SK-N-MC (cell line): ENCODE measurements at regions not wholly inside any gene's neighbourhood (a gene's known extent, or its start where the extent isn't known, plus 50 kb on each side); places are given as distances from the start of the nearest gene placed in this dataset.
"Not testable (repeated sequence)": the region's sequence is repeated elsewhere in the genome, so short reads cannot be mapped to it uniquely, and the experiment has no call there.

Experiments
- DNase-seq: peaks from one replicate; pipeline ENCODE4 v3.0.0-alpha.2; 2011; ENCODE audit warnings: low read depth, low spot score
- H3K27ac ChIP-seq: fragments of 200-600 bp; sonication (generic); 2 replicates; pipeline ENCODE4 v1.5.1; 2016; ENCODE audit warnings: mixed run types
- H3K36me3 ChIP-seq: fragments of 200-600 bp; sonication (generic); 2 replicates; pipeline ENCODE4 v1.6.1; 2017; ENCODE audit warnings: antibody characterized with exemption, low read length, mixed read lengths; ENCODE audit not compliant: insufficient read depth
- H3K4me3 ChIP-seq: fragments of 200-600 bp; sonication (generic); 2 replicates; pipeline ENCODE4 v1.5.1; 2016
- H3K9ac ChIP-seq: fragments of 200-600 bp; sonication (generic); 2 replicates; pipeline ENCODE4 v1.8.0; 2017; ENCODE audit warnings: mixed run types, mixed read lengths; ENCODE audit not compliant: insufficient read length
- H3K9me3 ChIP-seq: fragments of 200-600 bp; sonication (generic); 2 replicates; pipeline ENCODE4 v1.6.1; 2017; ENCODE audit warnings: low read depth, mild to moderate bottlenecking, antibody characterized with exemption, low read length, moderate library complexity, mixed read lengths
- EZH2 ChIP-seq: fragments of 200-600 bp; sonication (generic); IDR thresholded peaks from one replicate; pipeline ENCODE4 v1.6.1; 2017; ENCODE audit warnings: antibody characterized with exemption
- FOXP2 ChIP-seq: optimal IDR thresholded peaks from 2 replicates; pipeline ENCODE3; 2011; ENCODE audit warnings: mild to moderate bottlenecking, moderate library complexity; ENCODE audit not compliant: insufficient read depth; ENCODE audit errors: extremely low read length, control extremely low read depth
- POLR2AphosphoS5 ChIP-seq: IDR thresholded peaks from 2 replicates; pipeline ENCODE4 v1.6.1; 2012; ENCODE audit warnings: mild to moderate bottlenecking, low read depth, low read length, borderline replicate concordance

DNA sequence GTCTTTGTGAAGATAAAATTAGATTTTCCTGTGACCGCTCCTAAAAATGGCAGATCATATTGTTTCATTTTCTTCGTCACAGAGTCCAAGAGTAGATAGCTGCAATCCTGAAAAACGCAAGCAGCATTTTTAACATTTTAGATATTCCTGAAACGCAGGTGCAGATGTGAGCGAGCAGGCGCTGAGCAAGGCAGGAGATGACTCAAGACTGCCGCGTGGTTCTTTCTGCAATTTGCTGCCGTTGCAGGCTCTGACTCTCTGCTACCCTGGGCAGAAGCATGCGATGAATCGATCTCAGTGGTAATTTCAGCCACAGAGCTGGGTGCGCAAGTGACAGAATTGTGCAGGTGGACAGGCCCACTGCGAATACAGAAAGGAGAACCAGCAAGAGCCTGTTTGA is 331.9 kb downstream of the ACTR3B start:
- H3K9ac ChIP-seq: no peak overlapping the region
- H3K4me3 ChIP-seq: no peak overlapping the region
- H3K36me3 ChIP-seq: no peaks in the 10 kb centered on the region
- H3K9me3 ChIP-seq: no peaks in the 10 kb centered on the region
- no peak for DNase-seq
- TF ChIP-seq POLR2AphosphoS5: no peak
- TF ChIP-seq FOXP2: no peak
- no peak for TF ChIP-seq EZH2
- H3K27ac ChIP-seq: no peak overlapping the region

- H3K9ac ChIP-seq: no peak overlapping the region
- no peaks in the 10 kb centered on the region for H3K9me3 ChIP-seq
- TF ChIP-seq POLR2AphosphoS5 (no peak), FOXP2 (no peak), EZH2 (no peak)
- H3K4me3 ChIP-seq: no peak overlapping the region
- no peak overlapping the region for H3K27ac ChIP-seq
- no peak for DNase-seq
- H3K36me3 ChIP-seq: no peaks in the 10 kb centered on the region
Observed at GRCh38 chr7:153097511-153098201, 338.1 kb downstream of the ACTR3B start.

DNA sequence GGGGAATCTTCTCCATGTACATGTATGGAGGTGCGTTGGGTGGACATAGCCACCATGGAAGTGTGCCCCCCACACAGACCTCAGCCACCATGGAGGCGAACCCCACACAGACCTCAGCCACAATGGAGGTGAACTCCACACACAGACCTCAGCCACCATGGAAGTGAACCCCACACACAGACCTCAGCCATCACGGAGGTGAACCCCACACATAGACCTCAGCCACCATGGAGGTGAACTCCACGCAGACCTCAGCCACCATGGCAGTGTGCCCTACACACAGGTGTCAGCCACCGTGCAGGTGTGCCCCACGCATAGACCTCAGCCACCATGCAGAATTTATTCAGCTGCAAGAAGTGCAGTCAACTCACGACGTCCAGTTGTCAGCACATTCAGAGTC is 339.7 kb downstream of the ACTR3B start:
- Histone ChIP-seq H3K36me3 (no peaks in the 10 kb centered on the region), H3K27ac (no peak overlapping the region), H3K9ac (no peak overlapping the region), H3K4me3 (no peak overlapping the region), H3K9me3 (no peaks in the 10 kb centered on the region)
- TF ChIP-seq FOXP2 (no peak), POLR2AphosphoS5 (no peak), EZH2 (no peak)
- no peak for DNase-seq

- Histone ChIP-seq H3K36me3 (no peaks in the 10 kb centered on the region), H3K9ac (no peak overlapping the region), H3K27ac (no peak overlapping the region), H3K4me3 (no peak overlapping the region), H3K9me3 (no peaks in the 10 kb centered on the region)
- no peak for DNase-seq
- TF ChIP-seq FOXP2 (no peak), EZH2 (no peak), POLR2AphosphoS5 (no peak)
Observed at GRCh38 chr7:153100691-153101237, 341.2 kb downstream of the ACTR3B start.

- Histone ChIP-seq H3K4me3 (no peak overlapping the region), H3K27ac (no peak overlapping the region), H3K9ac (no peak overlapping the region), H3K36me3 (no peaks in the 10 kb centered on the region), H3K9me3 (no peaks in the 10 kb centered on the region)
- TF ChIP-seq POLR2AphosphoS5: no peak
- no peak for TF ChIP-seq EZH2
- no peak for DNase-seq
Observed at GRCh38 chr7:153103202-153103601, 343.6 kb downstream of the ACTR3B start.

DNA sequence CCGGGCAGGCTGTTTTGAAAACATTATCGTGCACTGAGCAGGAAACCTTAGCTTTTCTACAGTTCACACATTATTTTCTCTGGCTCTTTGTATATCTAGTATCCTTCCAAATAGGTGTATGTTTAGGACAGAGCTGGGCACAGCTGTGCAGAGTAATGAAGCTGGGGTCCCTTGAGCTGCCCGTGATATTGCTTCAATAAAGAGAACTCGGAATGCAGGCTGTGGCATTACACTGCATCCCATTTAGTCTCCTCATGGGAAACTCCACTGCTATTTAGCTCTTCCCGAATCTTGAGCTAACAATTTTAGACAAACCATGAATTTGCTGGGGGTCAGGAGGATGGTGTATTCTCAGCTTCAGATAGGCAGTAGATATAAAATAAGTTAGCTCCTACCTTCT is 348.3 kb downstream of the ACTR3B start:
- H3K36me3 ChIP-seq: no peaks in the 10 kb centered on the region
- no peaks in the 10 kb centered on the region for H3K9me3 ChIP-seq
- TF ChIP-seq FOXP2 (no peak), EZH2 (no peak), POLR2AphosphoS5 (no peak)
- H3K9ac ChIP-seq: no peak overlapping the region
- no peak overlapping the region for H3K27ac ChIP-seq
- no peak overlapping the region for H3K4me3 ChIP-seq
- DNase-seq: no peak

GRCh38 chr7:153109566-153109965 is 350.0 kb downstream of the ACTR3B start:
- no peak overlapping the region for H3K9ac ChIP-seq

GRCh38 chr7:153110606-153111005 is 351.1 kb downstream of the ACTR3B start:
- no peak overlapping the region for H3K4me3 ChIP-seq
- DNase-seq: no peak
- H3K9ac ChIP-seq: no peak overlapping the region
- no peak overlapping the region for H3K27ac ChIP-seq
- no peaks in the 10 kb centered on the region for H3K36me3 ChIP-seq
- TF ChIP-seq EZH2 (no peak), FOXP2 (no peak), POLR2AphosphoS5 (no peak)
- no peaks in the 10 kb centered on the region for H3K9me3 ChIP-seq

More at GRCh38 chr7:153109566-153109965, 350.0 kb downstream of the ACTR3B start:
- TF ChIP-seq POLR2AphosphoS5 (no peak), FOXP2 (no peak), EZH2 (no peak)
- Histone ChIP-seq H3K4me3 (no peak overlapping the region), H3K9me3 (no peaks in the 10 kb centered on the region), H3K36me3 (no peaks in the 10 kb centered on the region), H3K27ac (no peak overlapping the region)
- no peak for DNase-seq

DNA sequence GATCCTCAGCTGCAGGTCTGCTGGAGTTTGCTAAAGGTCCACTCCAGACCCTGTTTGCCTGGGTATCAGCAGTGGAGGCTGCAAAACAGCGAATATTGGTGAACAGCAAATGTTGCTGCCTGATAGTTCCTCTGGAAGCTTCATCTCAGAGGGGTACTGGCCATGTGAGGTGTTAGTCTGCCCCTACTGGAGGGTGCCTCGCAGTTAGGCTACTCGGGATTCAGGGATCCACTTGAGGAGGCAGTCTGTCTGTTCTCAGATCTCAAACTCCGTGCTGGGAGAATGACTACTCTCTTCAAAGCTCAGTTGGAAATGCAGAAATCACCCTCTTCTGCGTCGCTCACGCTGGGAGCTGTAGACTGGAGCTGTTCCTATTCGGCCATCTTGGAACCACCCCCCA is 362.7 kb downstream of the ACTR3B start:
- not testable (repeated sequence) for H3K4me3 ChIP-seq, H3K9ac ChIP-seq, H3K27ac ChIP-seq

More for the DNA sequence above, 362.7 kb downstream of the ACTR3B start:
- H3K36me3 ChIP-seq, DNase-seq, H3K9me3 ChIP-seq: not testable (repeated sequence)
